Activated T-cell treated with anti-CD3 and anti-CD28 coated beads, Interleukin-2, amount 50 U/mL, for 4 hours (primary cell): ENCODE measurements at regions not wholly inside any gene's neighbourhood (a gene's known extent, or its start where the extent isn't known, plus 50 kb on each side); places are given as distances from the start of the nearest gene placed in this dataset.

Experiments used
- ATAC-seq, 2 donors: fragments of 200-7000 bp; cut with Tn5 transposase; one replicate each; pipeline ENCODE4 v1.10.0; 2021
- DNase-seq: peaks from one replicate; pipeline ENCODE4 v3.0.0-alpha.2; 2020
- H3K27me3 Mint-ChIP-seq: one replicate; pipeline ENCODE4 v1.8.0; 2021; ENCODE audit warnings: low read depth, mixed read lengths
- H3K36me3 Mint-ChIP-seq: one replicate; pipeline ENCODE4 v1.8.0; 2022; ENCODE audit warnings: mixed read lengths; ENCODE audit not compliant: insufficient read depth
- H3K4me1 Mint-ChIP-seq: one replicate; pipeline ENCODE4 v1.8.0; 2021; ENCODE audit warnings: low read depth, mixed read lengths
- H3K4me3 Mint-ChIP-seq: one replicate; pipeline ENCODE4 v1.8.0; 2021; ENCODE audit warnings: mild to moderate bottlenecking, moderate library complexity, mixed read lengths
- H3K9me3 Mint-ChIP-seq: one replicate; pipeline ENCODE4 v1.8.0; 2021; ENCODE audit warnings: mixed read lengths

- Mint-ChIP-seq H3K27me3 (peaks cover 17% of the 10 kb centered on the region), H3K4me1 (no peaks in the 10 kb centered on the region), H3K9me3 (no peaks in the 10 kb centered on the region), H3K36me3 (no peaks in the 10 kb centered on the region), H3K4me3 (no peak overlapping the region)
- ATAC-seq (no peak), DNase-seq (no peak)
Observed at GRCh38 chr7:26022982-26023381, 129.0 kb upstream of the NFE2L3 start.

- H3K4me1 Mint-ChIP-seq = no peaks in the 10 kb centered on the region
- peaks cover 18% of the 10 kb centered on the region for H3K27me3 Mint-ChIP-seq
- DNase-seq = no peak
- no peak overlapping the region for H3K4me3 Mint-ChIP-seq
- H3K36me3 Mint-ChIP-seq = no peaks in the 10 kb centered on the region
- H3K9me3 Mint-ChIP-seq = no peaks in the 10 kb centered on the region
- no peak for ATAC-seq
Observed at GRCh38 chr7:26029911-26030310, 122.1 kb upstream of the NFE2L3 start.

- H3K27me3 Mint-ChIP-seq = peaks cover 48% of the 10 kb centered on the region
- H3K4me3 Mint-ChIP-seq = no peak overlapping the region
- ATAC-seq (no peak), DNase-seq (no peak)
- H3K9me3 Mint-ChIP-seq = no peaks in the 10 kb centered on the region
- peaks cover 2% of the 10 kb centered on the region for H3K4me1 Mint-ChIP-seq
- no peaks in the 10 kb centered on the region for H3K36me3 Mint-ChIP-seq
Observed at GRCh38 chr7:26034391-26034790, 117.6 kb upstream of the NFE2L3 start.

- ATAC-seq (no peak), DNase-seq (no peak)
- H3K4me1 Mint-ChIP-seq = peaks cover 2% of the 10 kb centered on the region
- H3K9me3 Mint-ChIP-seq = no peaks in the 10 kb centered on the region
- peaks cover 54% of the 10 kb centered on the region for H3K27me3 Mint-ChIP-seq
- H3K36me3 Mint-ChIP-seq = no peaks in the 10 kb centered on the region
- H3K4me3 Mint-ChIP-seq = no peak overlapping the region
Observed at GRCh38 chr7:26035552-26035951, 116.4 kb upstream of the NFE2L3 start.

GRCh38 chr7:26036092-26036491, 115.9 kb upstream of the NFE2L3 start:
- ATAC-seq (no peak), DNase-seq (no peak)
- H3K9me3 Mint-ChIP-seq = no peaks in the 10 kb centered on the region
- no peak overlapping the region for H3K4me3 Mint-ChIP-seq
- no peaks in the 10 kb centered on the region for H3K36me3 Mint-ChIP-seq
- peaks cover 2% of the 10 kb centered on the region for H3K4me1 Mint-ChIP-seq
- peaks cover 50% of the 10 kb centered on the region for H3K27me3 Mint-ChIP-seq

- no peak for DNase-seq
- no peak overlapping the region for H3K4me3 Mint-ChIP-seq
- H3K27me3 Mint-ChIP-seq = peaks cover 47% of the 10 kb centered on the region
- ATAC-seq = no peak
- no peaks in the 10 kb centered on the region for H3K36me3 Mint-ChIP-seq
- peaks cover 2% of the 10 kb centered on the region for H3K4me1 Mint-ChIP-seq
- H3K9me3 Mint-ChIP-seq = no peaks in the 10 kb centered on the region
Observed at GRCh38 chr7:26038201-26038990, 113.6 kb upstream of the NFE2L3 start.

GRCh38 chr7:26040085-26040484, 111.9 kb upstream of the NFE2L3 start:
- peaks cover 2% of the 10 kb centered on the region for H3K4me1 Mint-ChIP-seq
- no peaks in the 10 kb centered on the region for H3K9me3 Mint-ChIP-seq
- peaks cover 53% of the 10 kb centered on the region for H3K27me3 Mint-ChIP-seq
- no peaks in the 10 kb centered on the region for H3K36me3 Mint-ChIP-seq
- DNase-seq (no peak), ATAC-seq (no peak)
- H3K4me3 Mint-ChIP-seq = no peak overlapping the region

- Mint-ChIP-seq H3K27me3 (peaks cover 38% of the 10 kb centered on the region), H3K4me1 (peaks cover 2% of the 10 kb centered on the region), H3K36me3 (no peaks in the 10 kb centered on the region), H3K9me3 (no peaks in the 10 kb centered on the region), H3K4me3 (no peak overlapping the region)
- ATAC-seq (no peak), DNase-seq (no peak)
Observed at GRCh38 chr7:26042237-26042636, 109.8 kb upstream of the NFE2L3 start.

GRCh38 chr7:26043801-26044200, 108.2 kb upstream of the NFE2L3 start:
- H3K36me3 Mint-ChIP-seq = no peaks in the 10 kb centered on the region
- no peak for DNase-seq
- peaks cover 25% of the 10 kb centered on the region for H3K27me3 Mint-ChIP-seq
- H3K9me3 Mint-ChIP-seq = no peaks in the 10 kb centered on the region
- no peak overlapping the region for H3K4me3 Mint-ChIP-seq
- H3K4me1 Mint-ChIP-seq = no peaks in the 10 kb centered on the region
- ATAC-seq = no peak

- H3K27me3 Mint-ChIP-seq = peaks cover 23% of the 10 kb centered on the region
- no peaks in the 10 kb centered on the region for H3K9me3 Mint-ChIP-seq
- ATAC-seq (no peak), DNase-seq (no peak)
- H3K4me3 Mint-ChIP-seq = no peak overlapping the region
- no peaks in the 10 kb centered on the region for H3K4me1 Mint-ChIP-seq
- no peaks in the 10 kb centered on the region for H3K36me3 Mint-ChIP-seq
Observed at GRCh38 chr7:26044320-26044719, 107.7 kb upstream of the NFE2L3 start.

GRCh38 chr7:26046150-26046549, 105.8 kb upstream of the NFE2L3 start:
- ATAC-seq = no peak
- no peaks in the 10 kb centered on the region for H3K9me3 Mint-ChIP-seq
- no peaks in the 10 kb centered on the region for H3K4me1 Mint-ChIP-seq

GRCh38 chr7:26046878-26047277, 105.1 kb upstream of the NFE2L3 start:
- DNase-seq (no peak), ATAC-seq (no peak)
- no peaks in the 10 kb centered on the region for H3K36me3 Mint-ChIP-seq
- H3K4me3 Mint-ChIP-seq = no peak overlapping the region
- no peaks in the 10 kb centered on the region for H3K4me1 Mint-ChIP-seq
- H3K27me3 Mint-ChIP-seq = peaks cover 32% of the 10 kb centered on the region
- H3K9me3 Mint-ChIP-seq = peaks cover 5% of the 10 kb centered on the region

More at GRCh38 chr7:26046150-26046549, 105.8 kb upstream of the NFE2L3 start:
- Mint-ChIP-seq H3K36me3 (no peaks in the 10 kb centered on the region), H3K4me3 (no peak overlapping the region), H3K27me3 (peaks cover 30% of the 10 kb centered on the region)
- DNase-seq = no peak

GRCh38 chr7:26048663-26049062, 103.3 kb upstream of the NFE2L3 start:
- DNase-seq (no peak), ATAC-seq (no peak)
- H3K36me3 Mint-ChIP-seq = no peaks in the 10 kb centered on the region
- H3K9me3 Mint-ChIP-seq = peaks cover 5% of the 10 kb centered on the region
- no peaks in the 10 kb centered on the region for H3K4me1 Mint-ChIP-seq
- H3K4me3 Mint-ChIP-seq = no peak overlapping the region
- H3K27me3 Mint-ChIP-seq = peaks cover 41% of the 10 kb centered on the region

GRCh38 chr7:26049081-26049480, 102.9 kb upstream of the NFE2L3 start:
- Mint-ChIP-seq H3K36me3 (no peaks in the 10 kb centered on the region), H3K9me3 (peaks cover 5% of the 10 kb centered on the region), H3K27me3 (peaks cover 41% of the 10 kb centered on the region), H3K4me1 (no peaks in the 10 kb centered on the region), H3K4me3 (no peak overlapping the region)
- no peak for ATAC-seq
- no peak for DNase-seq

GRCh38 chr7:26051021-26051420, 101.0 kb upstream of the NFE2L3 start:
- H3K27me3 Mint-ChIP-seq = peaks cover 51% of the 10 kb centered on the region
- no peak overlapping the region for H3K4me3 Mint-ChIP-seq
- no peak for ATAC-seq
- no peak for DNase-seq
- H3K36me3 Mint-ChIP-seq = no peaks in the 10 kb centered on the region
- H3K4me1 Mint-ChIP-seq = no peaks in the 10 kb centered on the region
- H3K9me3 Mint-ChIP-seq = peaks cover 5% of the 10 kb centered on the region
